ENCODE measurements at regions not wholly inside any gene's neighbourhood (a gene's known extent, or its start where the extent isn't known, plus 50 kb on each side); places are given as distances from the start of the nearest gene placed in this dataset.

DNA sequence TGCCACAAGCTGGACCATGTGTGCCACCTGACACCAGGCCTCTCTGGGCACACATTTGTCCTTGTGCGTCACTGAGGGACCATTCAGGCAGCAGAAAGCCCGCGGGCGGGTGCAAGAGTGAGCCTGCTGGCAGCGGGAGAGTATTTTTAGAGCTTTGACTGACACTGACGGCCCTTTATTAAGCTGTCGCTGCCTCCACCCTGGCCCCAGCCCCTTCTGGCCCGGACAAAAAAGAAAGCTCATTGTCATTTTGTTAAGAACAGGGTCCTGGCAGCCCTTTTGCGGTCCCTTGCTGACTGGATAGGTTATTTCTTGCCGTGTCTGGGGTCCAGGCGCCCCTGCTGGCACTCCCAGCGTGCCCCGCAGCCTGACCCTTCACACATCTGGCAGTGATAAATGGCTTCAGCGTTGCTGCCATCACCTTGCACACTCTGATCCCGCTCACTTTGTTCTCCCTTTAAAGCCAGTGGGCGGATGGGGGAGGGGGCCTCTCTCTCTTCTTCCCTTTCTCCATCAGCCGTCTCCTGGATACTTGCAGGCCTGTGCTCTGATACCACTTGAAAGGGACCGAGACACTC lies 78.4 kb upstream of the NKD1 start:
- peak in 30 of 58 donors; percentile 4 to 77 (median 26) for DNase-seq

DNA sequence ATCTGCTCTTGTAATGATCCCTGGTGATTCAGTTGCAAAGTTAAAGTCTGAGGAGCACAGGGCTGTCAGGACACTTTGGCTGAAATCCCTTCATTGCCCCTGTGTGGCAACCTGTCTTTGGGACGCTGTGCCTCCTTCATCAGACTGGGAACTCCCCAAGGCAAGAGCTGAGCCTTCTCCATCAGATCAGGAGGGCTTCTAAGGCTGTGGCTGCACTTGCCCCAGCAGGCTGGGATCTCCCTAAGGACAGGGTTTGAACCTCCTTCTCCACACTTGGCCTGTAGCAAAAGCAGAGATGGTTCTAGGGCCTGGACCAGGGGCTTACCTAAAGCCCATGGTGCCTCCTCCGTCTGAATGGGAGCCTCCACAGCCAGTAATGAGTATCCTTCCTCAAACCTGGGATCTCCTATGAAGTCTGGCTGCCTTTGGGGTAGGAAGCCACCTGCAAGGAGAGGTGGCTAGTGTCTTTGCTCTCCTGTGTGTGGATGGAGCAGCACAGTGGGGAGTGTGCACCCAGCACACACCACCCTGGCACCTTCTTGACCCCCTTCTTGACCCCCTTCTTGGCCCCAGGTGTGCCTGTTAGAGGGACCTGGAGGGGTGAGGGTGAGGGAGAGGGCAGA lies 79.0 kb upstream of the NKD1 start:
- no peak for DNase-seq

DNA sequence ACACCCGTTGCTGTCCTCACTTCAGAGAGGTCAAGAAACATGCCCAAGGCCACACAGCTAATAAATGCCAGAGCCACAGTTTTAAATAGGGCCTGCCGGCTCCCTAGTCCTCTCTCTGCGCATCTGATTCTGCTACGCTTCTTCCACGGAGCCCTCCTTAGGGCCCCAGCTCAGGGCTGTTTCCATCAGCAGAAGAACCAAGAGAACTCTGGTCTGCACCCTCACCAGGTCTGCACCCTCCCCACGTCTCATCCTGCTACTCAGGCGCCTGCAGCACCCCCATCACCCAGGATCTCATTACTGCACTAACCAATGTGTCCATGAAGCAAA lies 79.5 kb upstream of the NKD1 start:
- no peak for DNase-seq

DNA sequence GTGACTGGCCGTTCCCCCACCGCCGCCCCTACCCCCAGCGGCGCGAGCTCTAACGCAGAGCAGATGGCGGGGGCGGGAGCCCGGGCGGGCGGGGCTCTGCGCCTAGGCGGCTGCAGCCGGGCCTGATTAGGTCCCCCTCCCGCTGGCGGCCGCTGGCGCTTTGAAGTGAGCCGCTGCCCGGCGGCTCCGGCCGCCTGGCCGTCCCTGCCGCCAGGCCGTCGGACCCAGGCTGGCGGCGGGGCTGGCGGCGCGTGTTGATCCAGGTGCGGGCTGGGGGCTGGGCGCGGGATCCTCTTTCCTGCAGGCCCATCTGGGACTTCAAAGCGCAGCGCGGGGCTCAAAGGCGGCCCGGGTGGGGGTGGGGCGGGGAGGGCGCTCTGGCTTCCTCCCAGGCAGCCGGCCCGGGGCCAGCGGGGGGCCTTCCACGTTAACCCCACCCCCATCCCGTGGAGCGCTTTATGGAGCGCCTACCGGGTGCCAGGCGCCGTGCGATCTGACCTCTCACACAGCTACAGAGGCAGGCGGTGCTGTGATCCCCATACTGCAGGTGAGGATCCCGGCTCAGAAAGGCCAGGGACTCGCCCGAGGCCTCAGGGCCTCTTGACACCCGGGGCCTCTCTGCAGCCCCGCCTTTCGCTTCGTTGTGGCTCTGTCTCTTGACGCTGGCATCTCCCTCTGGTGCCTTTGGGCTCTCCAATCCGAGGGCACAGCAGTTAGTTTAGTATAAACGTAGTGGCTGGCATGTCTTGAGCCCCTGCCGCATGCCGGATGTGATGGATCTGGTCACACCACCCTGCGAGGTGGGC lies 80.0 kb upstream of the NKD1 start:
- DNase-seq, result peak in 17 of 58 donors; percentile 7 to 69 (median 22)

DNA sequence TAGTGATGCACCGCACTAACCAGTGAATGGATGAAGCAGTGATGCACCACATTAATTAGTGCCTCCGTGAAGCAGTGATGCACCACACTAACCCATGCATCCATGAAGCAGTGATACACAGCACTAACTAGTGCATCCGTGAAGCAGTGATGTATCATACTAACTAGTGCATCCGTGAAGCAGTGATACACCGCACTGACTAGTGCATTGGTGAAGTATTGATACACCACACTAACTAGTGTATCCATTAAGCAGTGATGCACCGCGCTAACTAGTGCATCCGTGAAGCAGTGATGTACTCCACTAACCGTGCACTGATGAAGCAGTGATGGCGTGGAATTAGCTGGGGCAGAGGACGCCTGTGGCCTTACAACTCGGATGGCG lies 80.6 kb upstream of the NKD1 start:
- DNase-seq, result no peak

DNA sequence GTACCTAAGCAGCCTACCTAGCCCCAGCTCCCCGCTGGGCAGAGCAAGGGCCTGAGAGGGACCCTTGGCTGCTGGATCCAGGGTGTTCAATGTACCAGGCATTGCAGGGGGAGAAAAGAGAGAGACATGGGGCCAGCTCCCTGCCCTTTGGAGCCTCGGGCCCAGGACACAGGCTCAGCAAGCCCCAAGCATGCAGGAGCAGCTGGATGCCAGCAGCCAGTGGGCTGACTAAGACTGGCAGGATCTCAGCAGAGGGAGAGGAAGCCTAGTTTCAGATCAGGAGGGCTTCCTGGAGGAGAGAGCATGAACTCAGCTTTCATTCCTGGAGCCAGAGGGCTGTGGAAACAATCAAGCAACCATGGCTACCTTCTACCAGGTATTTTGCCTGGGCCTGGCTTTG lies 82.0 kb upstream of the NKD1 start:
- no peak for DNase-seq

DNA sequence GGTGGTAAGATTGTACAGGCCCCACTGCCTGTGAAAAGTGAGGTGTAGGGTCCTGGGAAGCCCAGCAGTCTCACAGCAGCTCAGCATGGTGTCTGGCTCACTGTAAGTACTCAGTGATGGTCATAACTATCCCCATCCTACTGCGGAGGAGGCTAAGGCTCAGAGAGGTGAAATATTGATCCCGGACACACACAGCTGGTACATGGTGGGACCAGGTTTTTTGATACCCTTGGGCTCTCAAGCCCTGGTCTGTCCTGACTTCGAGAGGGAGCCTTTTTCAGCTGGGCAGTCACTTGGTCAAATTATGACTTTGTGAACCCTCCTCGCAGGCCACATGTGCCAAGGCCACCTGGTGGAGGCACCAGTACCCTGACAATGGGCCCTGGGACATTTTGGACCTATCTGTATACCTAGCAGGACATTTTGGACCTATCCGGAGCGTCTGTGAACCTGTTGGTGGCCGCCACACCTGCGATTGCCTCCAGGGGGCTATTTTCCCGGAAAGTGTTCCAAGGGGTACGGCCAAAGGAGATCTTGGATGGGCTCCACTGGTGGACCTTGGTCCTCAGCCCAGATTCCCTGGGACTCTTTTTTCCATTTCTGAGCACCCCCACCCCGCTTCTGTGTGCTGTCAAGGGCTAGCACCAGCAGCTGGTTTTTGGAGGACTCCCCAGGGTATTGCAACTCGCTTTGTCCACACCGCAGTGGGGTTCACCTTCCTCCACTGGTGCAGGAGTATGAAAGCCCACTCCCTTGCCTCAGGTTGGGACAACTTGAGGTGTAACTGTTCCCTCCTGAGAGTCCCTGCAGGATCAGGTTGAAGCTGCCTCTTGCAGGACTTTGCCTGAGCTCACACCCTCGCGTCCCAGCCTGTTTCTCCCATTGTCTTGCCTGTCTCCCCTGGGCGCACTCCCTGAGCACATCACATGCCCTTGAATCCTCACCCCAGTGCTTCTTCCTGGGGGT lies 83.6 kb upstream of the NKD1 start:
- no peak for DNase-seq

DNA sequence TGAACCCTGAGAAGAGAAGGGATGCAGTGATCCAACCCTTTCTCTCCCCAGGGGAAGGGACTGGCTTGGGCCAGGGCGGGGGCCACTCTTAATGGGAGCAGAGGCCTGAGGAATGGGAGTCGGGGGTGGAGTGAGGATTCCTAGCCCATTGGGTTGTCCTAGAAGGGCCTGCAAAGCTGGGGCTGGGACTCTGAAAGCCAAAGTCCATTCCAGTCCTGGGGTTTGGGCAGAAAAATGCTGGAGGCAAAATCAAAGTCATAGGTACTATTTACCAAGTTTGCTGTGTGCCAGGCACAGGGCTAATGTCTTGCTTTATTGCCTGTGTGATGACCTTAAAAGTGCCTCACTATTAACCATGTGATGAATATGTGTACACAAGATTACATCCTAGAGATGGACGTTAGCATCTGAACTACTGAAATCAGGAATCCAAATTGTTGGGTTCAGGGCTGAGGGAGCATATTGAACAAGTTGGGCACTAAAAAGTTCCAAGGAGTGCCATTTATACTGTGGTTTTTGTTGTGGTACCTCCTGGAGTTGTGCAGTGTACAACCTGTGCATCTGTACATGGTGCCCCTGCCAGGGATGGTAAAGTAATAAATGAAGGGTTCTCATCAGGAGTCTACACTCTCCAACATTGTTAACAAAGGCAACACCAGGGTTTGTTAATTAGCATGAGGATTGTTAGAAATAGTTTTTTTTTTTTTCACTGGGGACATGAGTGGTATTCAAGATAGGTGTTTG lies 84.4 kb upstream of the NKD1 start:
- no peak for DNase-seq

DNA sequence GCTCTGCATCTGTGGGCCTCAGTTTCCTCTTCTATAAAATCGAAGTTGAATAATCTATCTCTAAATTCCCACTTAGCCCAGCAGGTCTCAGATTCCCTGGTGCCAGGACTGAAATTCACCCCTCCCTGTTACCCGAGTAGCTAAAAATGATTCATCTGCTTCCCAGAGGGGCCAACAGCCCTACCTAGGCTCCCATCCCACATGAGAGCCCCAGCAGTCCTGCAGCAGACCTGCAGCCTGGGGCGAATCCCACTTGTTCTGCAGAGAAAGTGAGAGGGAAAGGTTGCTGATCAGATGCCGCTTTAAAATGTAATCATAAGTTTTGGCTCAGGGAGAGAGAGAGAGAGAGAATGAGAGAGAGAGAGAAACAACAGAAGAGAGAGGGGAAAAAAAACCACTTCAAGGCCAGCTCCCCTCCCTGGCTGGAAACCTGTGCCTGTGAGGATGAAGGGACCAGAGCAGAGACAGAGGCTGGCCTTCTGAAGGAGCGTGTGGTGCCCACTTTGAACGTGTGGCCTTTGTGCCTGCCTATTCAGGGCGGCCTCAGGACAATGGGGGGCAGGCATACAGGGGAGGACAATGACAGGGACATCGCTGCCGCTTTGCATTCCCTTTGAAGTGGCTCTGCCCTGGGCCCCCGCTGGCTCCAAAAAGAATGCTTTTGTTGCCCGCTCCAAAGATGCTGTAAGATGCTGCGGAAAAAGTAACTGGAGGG lies 85.2 kb upstream of the NKD1 start:
- no peak for DNase-seq

DNA sequence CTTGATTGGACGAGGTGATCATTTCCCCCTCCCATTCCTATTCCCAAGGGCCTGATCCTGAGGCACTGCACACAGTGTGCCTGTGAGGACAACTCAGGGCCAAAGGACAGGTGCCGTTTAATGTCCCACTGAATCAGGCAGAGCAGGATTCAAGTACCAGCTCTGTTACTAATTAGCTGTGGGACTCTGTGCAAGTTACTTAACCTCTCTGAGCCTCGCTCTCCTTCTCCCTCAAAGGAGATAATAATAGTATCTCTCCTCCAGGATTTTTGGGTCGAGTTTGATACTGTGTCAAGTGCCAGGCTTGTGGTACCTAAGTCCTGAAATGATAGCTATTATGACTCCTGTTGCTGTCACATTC lies 86.8 kb upstream of the NKD1 start:
- DNase-seq, result no peak

DNA sequence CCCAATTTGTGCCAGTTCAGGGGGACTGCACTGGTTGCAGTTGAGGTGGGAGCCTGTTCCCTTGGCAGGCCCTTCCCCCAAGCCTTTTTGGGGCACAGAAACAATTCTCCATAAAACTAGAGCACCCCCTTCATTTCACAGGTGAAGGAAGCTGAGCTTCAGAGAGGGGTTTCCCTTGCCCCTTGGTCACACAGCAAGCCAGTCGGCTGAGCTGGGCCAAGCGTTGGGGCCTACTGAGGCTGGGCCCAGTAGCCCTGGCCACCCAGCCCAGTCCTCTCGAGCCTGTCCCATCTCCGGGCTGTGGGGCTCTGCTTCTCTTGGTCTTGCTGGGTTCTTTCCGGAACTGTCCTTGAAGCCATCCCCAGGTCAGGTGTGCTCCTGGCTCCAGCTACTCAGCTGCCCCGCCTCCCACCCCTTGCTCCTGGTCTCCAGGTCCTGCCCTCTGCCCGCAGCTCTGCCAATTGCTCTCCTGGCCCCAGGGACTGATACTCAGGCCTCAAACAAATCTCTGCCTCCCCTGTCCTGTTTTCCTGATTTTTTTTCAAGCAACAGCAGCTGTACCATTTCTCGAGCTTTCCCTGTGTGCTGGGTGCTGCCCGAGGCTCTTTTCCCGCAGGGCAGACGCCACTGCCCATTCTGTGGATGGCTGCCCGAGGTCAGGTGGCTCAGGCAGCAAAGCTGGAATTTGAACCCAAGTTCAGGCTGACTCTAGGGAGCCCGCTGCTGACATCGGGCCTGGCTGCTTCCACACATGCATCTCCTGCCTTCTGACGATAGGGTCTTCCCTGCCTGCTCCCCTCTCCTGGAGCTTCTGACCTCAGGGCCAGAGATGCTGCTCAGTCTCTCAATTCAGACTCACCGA lies 87.4 kb upstream of the NKD1 start:
- DNase-seq, result no peak

DNA sequence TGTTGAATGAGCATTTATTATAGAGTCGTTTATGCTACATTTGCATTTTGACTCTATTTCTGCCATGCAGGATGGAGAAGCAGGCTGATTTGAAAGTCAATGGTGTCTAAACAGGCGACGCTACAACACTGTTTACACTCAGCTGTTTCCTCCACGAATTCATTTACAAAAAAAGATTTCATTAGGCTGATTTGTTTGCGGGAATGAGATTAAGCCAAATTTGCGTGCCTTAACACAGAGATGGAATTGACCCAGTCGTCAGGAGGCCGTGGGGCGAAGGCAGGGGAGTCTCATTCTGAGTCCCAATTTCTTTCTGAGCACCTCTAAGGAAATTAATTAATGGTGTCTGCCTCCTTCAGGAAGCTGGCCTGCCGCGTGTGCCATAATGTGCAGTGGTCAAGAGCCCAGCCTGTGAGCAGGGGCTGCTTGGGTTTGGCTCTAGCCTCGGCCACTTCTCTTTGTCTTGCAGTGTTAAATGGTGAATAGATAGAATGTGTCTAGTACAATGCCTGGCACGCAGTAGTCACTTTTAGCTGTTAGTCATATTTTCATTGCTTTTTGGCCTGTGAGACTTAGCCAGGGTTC lies 88.6 kb upstream of the NKD1 start:
- no peak for DNase-seq

DNA sequence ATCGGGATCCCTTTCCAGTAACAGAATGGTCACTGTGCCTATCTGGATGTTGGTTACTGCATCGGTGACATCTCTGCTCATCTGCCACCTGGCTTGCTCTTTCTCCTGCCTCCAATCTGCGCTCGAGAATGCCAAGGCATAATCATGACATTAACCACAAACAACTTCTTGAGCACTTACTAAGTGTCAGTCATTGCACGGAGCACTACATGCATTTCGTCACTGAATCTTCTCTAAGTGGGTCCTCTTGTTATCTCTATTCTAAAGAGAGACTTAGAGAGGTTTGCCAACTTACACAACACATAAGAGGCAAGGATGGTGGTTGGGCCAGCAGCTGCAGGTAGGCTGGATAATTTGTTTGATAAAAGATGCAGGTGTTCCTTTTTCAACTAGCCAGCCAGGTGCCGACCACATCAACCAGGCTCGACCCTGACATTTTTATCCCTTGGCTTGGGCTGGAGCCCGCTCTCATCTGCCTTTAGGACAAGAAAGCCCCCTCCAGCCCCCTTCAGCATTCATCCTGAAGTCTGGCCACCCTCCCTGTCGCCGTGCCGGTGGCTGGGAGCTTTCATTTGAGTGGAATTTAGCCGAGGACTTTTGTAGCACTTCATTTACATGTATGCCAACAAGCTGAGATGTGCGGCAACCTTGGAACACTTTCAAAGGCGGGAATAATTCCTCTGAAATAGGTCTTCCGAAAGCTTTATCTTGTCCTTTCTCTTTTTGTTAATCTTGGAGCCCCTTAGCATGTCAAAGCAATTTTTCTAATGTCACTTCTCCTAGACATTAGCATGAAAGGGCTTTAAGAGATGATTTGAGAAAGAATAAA lies 89.3 kb upstream of the NKD1 start:
- DNase-seq, result no peak

DNA sequence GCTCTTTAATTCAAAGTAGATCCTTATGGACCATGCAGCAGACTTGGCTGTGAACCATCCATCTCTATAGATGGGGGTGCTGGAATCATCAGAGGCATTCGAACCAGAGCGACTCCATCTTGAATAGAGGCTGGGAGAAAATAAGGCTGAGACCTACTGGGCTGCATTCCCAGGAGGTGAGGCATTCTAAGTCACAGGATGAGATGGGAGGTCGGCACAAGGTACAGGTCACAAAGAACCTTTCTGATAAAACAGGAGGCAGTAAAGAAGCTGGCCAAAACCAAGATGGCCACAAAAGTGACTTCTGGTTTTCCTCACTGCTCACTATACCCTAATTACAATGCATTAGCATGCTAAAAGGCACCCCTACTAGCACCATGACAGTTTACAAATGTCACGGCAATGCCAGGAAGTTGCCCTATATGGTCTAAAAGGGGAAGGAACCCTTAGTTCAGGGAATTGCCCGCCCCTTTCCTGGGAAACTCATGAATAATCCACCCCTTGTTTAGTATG lies 89.2 kb upstream of the BRD7 start:
- DNase-seq, result no peak

DNA sequence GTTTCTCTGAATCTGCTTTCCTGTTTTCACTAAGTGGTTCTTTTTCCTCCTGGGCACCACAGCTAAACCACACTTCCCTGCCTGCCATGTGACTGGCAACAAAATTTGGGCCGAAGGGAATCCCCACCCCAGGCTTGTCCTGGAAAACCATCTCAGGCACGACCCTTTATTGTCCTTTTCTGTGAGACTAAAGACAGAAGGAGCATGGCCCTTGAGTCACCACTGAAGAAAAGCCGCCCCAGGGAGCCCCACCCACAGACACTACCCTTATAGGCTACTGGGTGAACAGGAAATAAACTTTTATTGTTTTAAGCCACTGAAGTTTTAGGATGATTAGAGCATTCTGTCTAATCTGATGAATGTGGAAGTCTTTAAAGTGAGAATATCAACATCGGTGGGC lies 88.6 kb upstream of the BRD7 start:
- DNase-seq, result no peak

DNA sequence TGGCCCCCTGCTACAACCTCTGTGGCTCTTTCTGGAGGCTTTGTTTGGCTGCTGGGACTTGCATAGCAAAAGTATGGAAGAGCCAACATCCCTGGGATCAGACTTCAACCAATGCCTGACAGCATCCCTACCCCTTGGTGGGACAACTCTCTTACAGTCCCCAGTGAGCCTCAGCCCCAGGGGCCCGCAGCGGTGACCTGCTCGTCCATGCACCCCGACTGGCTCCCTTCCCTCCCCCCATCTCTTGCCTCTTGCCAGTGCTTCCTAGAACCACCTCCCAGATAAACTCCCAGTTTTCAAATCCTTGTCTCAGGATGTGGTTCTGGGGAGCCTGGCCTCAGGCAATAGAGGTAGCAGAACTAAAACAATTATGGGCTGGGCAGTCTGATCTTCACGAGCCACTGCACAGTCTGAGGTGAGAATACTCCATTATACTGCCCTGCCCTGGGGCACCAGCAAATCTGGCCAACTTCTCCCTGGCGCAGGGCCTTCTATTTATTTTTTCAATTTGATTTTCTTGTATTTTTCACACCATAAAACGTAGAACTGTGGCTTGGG lies 86.6 kb upstream of the BRD7 start:
- DNase-seq, result no peak

DNA sequence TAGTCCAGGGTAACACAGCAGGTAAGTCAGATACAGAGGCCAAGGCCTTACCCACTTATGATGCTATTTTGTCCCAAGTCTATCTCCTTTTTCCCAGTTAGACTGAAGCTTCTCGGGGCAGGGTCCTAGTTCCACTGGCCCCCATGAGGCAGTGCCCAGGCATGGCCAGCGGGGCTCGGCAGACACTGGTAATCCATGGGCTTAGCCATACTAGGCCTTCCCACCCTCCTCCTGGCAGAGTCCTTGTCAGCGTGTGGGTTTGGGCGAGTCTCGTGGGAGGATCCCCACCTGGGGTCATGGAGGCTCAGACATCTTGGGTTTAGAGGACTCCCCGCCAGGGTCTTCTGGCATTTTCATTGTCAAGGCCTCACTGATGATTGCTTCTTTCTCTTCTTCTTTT lies 84.7 kb upstream of the BRD7 start:
- DNase-seq, result no peak
